Coronary artery (tissue), 2 donors: ENCODE measurements at regions not wholly inside any gene's neighbourhood (a gene's known extent, or its start where the extent isn't known, plus 50 kb on each side); places are given as distances from the start of the nearest gene placed in this dataset.
"Not testable (repeated sequence)": the region's sequence is repeated elsewhere in the genome, so short reads cannot be mapped to it uniquely, and the experiment has no call there.

Experiments
- DNase-seq: peaks from one replicate; pipeline ENCODE4 v3.0.0-alpha.2; 2017; ENCODE audit warnings: low spot score
- H3K27ac ChIP-seq, 2 donors: fragments of 200-600 bp; sonication (generic); one replicate each; pipeline ENCODE4 v1.5.1; 2016 to 2019
- H3K4me3 ChIP-seq: fragments of 200-600 bp; sonication (generic); 2 replicates; pipeline ENCODE4 v1.5.1; 2016; ENCODE audit warnings: mild to moderate bottlenecking, moderate library complexity
- CTCF ChIP-seq: fragments of 200-600 bp; sonication (generic); IDR thresholded peaks from one replicate; pipeline ENCODE4 v1.5.1; 2019; ENCODE audit warnings: antibody characterized with exemption

GRCh38 chr4:10226756-10227155, 110.2 kb upstream of the WDR1 start:
- no peak for TF ChIP-seq CTCF
- Histone ChIP-seq H3K27ac (peak overlapping the region; percentile 49 to 65), H3K4me3 (no peak overlapping the region)
- no peak for DNase-seq

GRCh38 chr4:10225096-10225495, 108.5 kb upstream of the WDR1 start:
- no peak for DNase-seq
- TF ChIP-seq CTCF: no peak
- H3K27ac ChIP-seq: no peak overlapping the region
- no peak overlapping the region for H3K4me3 ChIP-seq

GRCh38 chr4:10223782-10224181, 107.2 kb upstream of the WDR1 start:
- Histone ChIP-seq H3K4me3 (no peak overlapping the region), H3K27ac (no peak overlapping the region)
- no peak for DNase-seq
- TF ChIP-seq CTCF: no peak

GRCh38 chr4:10213481-10213880, 96.9 kb upstream of the WDR1 start:
- not testable (repeated sequence) for DNase-seq, H3K4me3 ChIP-seq, H3K27ac ChIP-seq

GRCh38 chr4:10212901-10213300, 96.3 kb upstream of the WDR1 start:
- Histone ChIP-seq H3K4me3 (no peak overlapping the region), H3K27ac (no peak overlapping the region)
- TF ChIP-seq CTCF: no peak
- DNase-seq: no peak

GRCh38 chr4:10212400-10212799, 95.8 kb upstream of the WDR1 start:
- no peak for DNase-seq

GRCh38 chr4:10207116-10207515, 90.5 kb upstream of the WDR1 start:
- Histone ChIP-seq H3K27ac (no peak overlapping the region), H3K4me3 (no peak overlapping the region)
- TF ChIP-seq CTCF: no peak
- DNase-seq: no peak

More at GRCh38 chr4:10212400-10212799, 95.8 kb upstream of the WDR1 start:
- no peak overlapping the region for H3K4me3 ChIP-seq
- no peak for TF ChIP-seq CTCF
- H3K27ac ChIP-seq: no peak overlapping the region

- Histone ChIP-seq H3K4me3 (no peak overlapping the region), H3K27ac (no peak overlapping the region)
- DNase-seq: no peak
- TF ChIP-seq CTCF: no peak
Observed at GRCh38 chr4:10205223-10205622, 88.6 kb upstream of the WDR1 start.
